Fibroblast of the conjunctiva (primary cell): ENCODE measurements at regions not wholly inside any gene's neighbourhood (a gene's known extent, or its start where the extent isn't known, plus 50 kb on each side); places are given as distances from the start of the nearest gene placed in this dataset.

ENCODE experiments used
- DNase-seq: peaks from one replicate; pipeline ENCODE4 v3.0.0-alpha.2; 2010; ENCODE audit warnings: low read depth

DNA sequence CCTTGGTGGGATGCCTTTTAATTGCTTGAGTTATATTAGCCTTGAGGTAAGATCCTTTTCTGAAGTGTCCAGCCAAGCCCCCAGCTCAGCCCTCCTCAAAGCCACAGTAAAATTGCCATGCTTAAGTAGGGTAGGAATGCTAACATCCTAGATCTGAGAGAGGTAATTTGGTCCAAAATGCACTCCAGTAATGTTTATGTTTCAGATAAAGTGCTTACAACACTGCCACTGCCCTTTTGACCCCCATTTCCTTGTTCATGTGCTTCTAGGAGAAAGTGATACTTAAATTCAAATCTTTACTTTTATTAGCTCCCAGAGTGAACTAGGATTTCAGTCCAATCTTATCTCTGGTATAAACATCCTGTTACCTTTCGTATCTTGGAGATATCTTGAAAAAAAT lies 318.0 kb downstream of the BMP2 start:
- DNase-seq: no peak

GRCh38 chr20:7087803-7088202 lies 320.3 kb downstream of the BMP2 start:
- no peak for DNase-seq

DNA sequence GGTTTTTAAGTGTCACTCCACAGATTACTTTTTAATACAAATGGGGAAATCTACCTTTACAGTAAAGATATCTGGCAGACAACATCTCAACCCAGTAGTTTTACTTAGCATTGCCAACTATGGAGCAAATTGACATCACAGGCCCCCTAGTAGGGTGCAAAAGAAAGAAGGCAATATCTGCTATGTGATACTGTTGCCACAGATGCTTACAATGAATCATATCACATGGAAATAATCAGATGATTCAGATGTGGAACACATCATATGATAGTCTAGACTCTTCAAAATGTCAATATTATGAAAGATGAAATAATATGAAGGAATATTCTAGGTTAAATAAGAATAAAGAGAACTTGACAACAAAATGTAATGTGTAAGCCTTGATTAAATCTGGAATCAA lies 322.5 kb downstream of the BMP2 start:
- no peak for DNase-seq

- no peak for DNase-seq
Measured at GRCh38 chr20:7090811-7091210, 323.3 kb downstream of the BMP2 start.

DNA sequence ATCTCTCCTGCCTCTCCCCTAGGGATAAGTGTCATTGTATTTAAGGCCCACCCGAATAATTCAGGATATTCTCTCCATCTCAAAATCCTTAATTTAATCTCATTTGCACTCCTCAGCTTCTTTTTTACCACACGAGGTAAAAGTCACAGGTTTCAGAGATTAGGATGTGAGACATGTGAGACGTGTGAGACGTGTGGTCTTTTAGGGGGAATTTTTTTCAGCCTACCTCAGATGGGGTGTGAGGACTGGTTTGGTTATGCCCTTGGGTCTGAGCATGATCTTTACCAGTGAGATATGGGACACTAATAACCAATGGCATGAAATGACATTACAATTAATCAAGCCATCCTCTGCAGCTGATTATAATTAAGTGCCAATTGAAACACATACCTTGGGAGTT lies 324.2 kb downstream of the BMP2 start:
- no peak for DNase-seq

- DNase-seq: no peak
Measured at GRCh38 chr20:7094438-7094997, 327.0 kb downstream of the BMP2 start.

DNA sequence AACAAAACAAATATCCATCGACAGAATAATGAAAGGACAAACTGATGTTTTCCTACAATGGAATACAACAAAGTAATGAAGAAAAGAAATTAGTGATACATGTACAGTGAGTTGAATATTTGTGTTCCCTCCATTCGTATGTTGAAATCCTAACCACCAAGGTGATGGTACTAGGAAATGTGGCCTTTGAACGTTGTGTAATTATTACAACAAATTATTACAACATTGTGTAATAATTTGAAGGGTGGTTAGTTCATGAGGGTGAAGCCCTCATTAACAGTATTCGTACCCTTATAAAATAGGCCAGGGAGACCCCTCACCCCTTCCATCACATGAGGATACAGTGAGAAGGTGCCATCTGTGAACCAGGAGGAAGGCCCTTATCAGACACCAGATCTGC lies 339.4 kb downstream of the BMP2 start:
- DNase-seq: no peak

DNA sequence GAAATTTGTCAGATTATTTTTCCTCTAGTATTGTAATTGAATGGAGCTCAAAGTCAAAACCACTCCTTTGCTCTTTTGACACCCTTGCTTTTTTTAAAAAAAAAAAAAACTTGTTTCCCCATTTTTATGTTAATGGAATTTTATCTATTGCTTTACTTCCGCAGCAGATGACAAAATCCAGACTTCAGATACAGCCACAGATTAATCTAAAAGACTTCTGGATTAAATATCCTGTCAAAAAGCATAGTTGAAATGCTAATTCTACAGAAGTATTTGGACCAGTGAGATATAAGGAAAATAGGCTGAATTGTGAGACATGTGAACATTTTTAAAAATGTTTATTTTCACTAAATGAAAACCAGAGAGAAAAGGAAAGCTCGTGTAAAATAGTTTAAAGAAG lies 341.4 kb downstream of the BMP2 start:
- no peak for DNase-seq

GRCh38 chr20:7113577-7114466 lies 346.3 kb downstream of the BMP2 start:
- DNase-seq: peak; percentile 9

DNA sequence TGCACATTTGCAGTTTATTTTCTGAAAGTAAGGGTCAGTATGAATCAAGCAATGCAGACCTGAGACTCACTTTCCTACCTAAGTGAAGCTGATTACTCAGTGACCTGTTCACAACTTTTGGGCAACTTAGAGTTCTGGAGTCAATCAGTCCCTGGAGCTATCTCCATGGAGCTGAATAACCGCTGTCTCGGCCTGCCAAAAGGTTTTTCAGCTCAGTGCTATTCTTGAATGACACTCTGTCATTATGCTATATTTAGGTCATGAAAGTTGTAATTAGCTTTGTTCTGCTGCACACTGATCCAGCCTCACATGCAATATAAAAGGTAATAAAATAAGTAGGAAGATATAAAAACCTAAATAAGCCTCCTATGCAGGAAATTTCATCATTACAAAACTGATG lies 356.0 kb downstream of the BMP2 start:
- DNase-seq: no peak

DNA sequence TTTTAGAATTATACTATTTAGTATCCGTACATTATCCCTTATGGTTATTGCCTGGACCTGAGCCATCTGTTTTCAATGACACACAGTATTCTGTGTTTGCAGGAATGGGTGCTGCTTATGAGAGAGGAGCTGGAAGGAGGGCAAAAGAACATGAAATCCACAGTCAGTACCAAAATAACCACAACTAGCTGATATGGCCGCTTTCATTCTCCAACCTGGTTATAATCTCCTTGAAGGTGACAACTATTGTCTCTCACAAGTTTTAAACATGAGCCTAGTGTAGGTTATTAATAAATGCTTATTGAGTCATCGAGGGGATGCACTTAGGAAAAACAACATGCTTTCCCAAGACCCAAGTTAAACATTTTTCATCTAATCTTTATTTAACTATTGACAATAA lies 356.6 kb downstream of the BMP2 start:
- DNase-seq: no peak

DNA sequence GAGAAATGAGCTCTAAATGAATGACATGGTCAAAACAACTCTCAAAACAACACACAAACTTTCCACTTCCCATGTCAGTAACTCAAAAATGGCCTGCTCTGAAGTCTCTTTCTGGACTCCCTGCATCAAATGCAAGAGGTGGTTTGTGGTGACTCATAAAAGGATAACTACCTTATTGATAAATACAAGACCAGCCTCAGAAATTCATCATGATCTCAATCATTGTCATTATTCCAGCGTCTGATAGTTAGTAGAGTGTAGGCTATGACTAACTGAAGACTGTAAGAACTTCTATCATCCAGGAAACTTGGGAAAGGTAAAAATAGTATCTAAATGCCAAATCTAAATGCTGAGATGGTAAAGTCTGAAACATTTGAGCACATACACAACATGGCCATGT lies 369.4 kb downstream of the BMP2 start:
- no peak for DNase-seq

- DNase-seq: no peak
Measured at GRCh38 chr20:7137395-7138151, 370.1 kb downstream of the BMP2 start.

DNA sequence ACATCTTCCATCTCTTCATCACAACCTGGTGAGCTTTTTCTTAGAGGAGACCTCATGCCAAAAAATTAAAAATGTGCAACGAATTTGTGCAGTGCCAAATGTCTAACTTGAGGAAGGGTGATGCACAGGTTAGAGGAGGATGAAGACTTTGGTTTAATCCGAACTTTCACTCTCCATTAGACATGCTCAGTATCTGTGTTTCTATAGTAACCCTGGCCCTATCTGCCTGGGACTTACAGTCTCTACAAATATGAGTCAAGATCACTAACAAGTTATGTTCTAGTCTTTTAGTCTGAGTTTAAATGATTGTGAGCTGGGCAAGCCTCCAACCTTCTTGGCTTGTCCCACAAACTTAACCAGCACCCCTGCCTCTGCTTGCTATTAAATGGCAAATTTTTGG lies 377.0 kb downstream of the BMP2 start:
- DNase-seq: no peak

DNA sequence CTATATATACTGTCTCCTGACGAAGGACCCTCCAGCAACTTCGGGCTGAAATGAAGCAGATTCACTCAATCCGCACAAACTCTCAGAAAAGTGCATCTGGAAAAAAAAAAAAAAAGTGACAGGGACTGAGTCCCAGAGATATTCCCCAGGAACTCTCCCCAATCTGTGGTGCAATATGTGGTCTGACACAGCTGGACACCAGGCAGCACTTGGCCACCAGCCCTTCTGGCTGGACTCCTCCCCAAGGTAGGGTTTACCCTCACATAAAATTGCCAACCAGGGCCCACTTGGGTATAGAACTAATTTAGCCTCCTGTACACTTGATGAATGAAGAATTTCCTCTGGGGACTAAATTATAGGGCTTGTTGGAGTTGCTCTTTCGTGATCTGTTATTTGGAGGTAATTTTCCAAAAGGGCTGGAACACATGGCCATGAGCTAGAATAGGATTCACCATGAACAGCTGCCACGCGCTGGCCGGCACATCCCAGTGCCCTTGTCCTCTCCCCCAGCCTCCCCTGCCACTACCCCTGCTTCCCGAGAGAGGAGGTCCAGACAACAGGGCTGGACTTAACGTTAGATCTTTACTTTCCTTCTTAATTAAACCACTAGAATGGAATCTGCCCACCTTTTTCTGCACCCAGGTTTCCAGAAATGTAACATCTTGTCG lies 379.2 kb downstream of the BMP2 start:
- DNase-seq: no peak

- DNase-seq: no peak
Measured at GRCh38 chr20:7147220-7147601, 379.7 kb downstream of the BMP2 start.

GRCh38 chr20:7151676-7152470 lies 384.4 kb downstream of the BMP2 start:
- DNase-seq: no peak

GRCh38 chr20:7155282-7155681 lies 387.8 kb downstream of the BMP2 start:
- DNase-seq: no peak

GRCh38 chr20:7155794-7156193 lies 388.3 kb downstream of the BMP2 start:
- no peak for DNase-seq

DNA sequence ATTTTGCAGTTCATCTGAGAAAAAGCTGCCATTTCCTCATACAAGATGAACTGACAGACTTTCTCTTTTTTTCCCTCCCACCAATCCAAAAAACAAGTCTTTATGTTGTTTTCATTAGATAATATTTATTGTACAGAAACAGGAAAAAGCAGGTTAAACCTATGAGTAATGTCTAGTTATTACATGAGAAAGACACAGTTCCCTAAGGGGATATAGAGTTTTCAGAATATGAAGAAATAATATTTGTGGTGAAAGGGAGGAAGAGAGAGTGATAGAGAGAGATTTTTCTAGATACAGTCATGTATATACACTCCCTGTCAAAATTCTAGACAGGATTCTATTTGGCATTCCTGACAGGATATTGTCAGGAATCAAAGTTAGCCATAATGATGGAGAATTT lies 392.4 kb downstream of the BMP2 start:
- no peak for DNase-seq

GRCh38 chr20:7161690-7162089 lies 394.2 kb downstream of the BMP2 start:
- DNase-seq: no peak

DNA sequence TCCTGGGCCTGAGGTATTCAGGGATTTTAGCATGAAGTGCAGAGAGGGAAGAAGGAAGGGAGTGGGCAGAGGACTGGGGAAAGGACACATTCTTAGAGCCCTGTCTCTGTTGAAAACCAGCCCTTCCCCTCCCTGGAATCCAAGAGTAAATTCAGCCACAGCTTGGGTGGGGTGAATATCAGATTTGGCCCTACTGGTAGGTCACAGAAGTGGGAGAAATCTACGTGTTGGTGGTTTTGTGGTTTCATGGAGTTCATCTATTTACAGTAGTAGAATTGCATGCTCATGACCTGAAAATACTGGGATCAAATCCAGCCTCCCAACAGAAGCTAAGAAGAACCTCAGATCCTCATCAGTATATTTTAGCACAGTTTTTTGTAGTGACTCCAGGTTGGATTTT lies 404.4 kb downstream of the BMP2 start:
- DNase-seq: no peak
